ENCODE measurements at regions not wholly inside any gene's neighbourhood (a gene's known extent, or its start where the extent isn't known, plus 50 kb on each side); places are given as distances from the start of the nearest gene placed in this dataset.

GRCh38 chr6:134464690-134465411 lies 146.9 kb upstream of the SGK1 start (continued):
- TF ChIP-seq SAP30 (IDR thresholded peaks at IDR 0.05; ENCODE audit: insufficient read depth, insufficient replicate concordance, low read length) = no peak
- no peak for TF ChIP-seq RFX5 (IDR thresholded peaks at IDR 0.05; ENCODE audit: borderline replicate concordance, low read depth, low read length)
